Type B pancreatic cell (in vitro differentiated cells): ENCODE measurements at regions not wholly inside any gene's neighbourhood (a gene's known extent, or its start where the extent isn't known, plus 50 kb on each side); places are given as distances from the start of the nearest gene placed in this dataset.
"Not testable (repeated sequence)": the region's sequence is repeated elsewhere in the genome, so short reads cannot be mapped to it uniquely, and the experiment has no call there.

ENCODE experiments used
- DNase-seq: peaks from one replicate; pipeline ENCODE4 v3.0.0; 2021; ENCODE audit warnings: mixed read lengths; ENCODE audit not compliant: unreplicated experiment; ENCODE audit errors: extremely low spot score
- H3K27ac Mint-ChIP-seq: 2 replicates; pipeline ENCODE4 v1.8.0; 2021; ENCODE audit warnings: mild to moderate bottlenecking, mixed read lengths
- H3K27me3 Mint-ChIP-seq: 2 replicates; pipeline ENCODE4 v1.8.0; 2021; ENCODE audit warnings: mixed read lengths
- H3K36me3 Mint-ChIP-seq: 2 replicates; pipeline ENCODE4 v1.8.0; 2021; ENCODE audit warnings: mixed read lengths
- H3K4me1 Mint-ChIP-seq: one replicate; pipeline ENCODE4 v1.8.0; 2021; ENCODE audit warnings: mixed read lengths; ENCODE audit not compliant: unreplicated experiment
- H3K4me3 Mint-ChIP-seq: 2 replicates; pipeline ENCODE4 v1.8.0; 2021; ENCODE audit warnings: mild to moderate bottlenecking, mixed read lengths
- H3K9me3 Mint-ChIP-seq: 2 replicates; pipeline ENCODE4 v1.8.0; 2021; ENCODE audit warnings: mixed read lengths
- TF ChIP-seq, protein P1 (sequence below): fragments of 200-600 bp; sonication (generic); conservative IDR thresholded peaks from 2 replicates; pipeline ENCODE4 v1.5.0; 2021; ENCODE audit warnings: antibody characterized with exemption, mild to moderate bottlenecking

DNA sequence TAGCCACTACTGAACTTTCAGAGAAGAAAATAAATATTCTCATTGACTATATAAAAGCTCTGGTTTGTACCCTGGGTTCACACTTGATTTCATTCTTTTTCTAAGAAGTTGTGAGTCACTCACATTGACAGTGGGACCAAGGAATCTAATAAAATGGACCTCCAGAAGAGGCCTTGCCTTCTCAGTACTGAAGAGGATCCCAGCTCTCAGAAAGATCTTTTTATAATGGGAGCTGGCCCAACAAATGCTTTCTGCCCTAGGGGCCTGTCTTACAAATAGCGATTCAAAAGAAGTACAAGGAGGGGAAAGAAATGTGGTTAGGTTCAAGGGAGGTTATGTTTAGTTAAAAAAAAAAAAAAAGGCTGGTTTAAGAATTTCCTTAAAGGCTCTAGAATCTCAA, 237.9 kb downstream of the ISL1 start:
- Mint-ChIP-seq H3K27me3 (no peaks in the 10 kb centered on the region), H3K4me1 (peaks cover 4% of the 10 kb centered on the region), H3K27ac (no peak overlapping the region), H3K36me3 (no peaks in the 10 kb centered on the region), H3K4me3 (no peak overlapping the region), H3K9me3 (no peaks in the 10 kb centered on the region)
- no peak for DNase-seq
- TF ChIP-seq, protein P1, sequence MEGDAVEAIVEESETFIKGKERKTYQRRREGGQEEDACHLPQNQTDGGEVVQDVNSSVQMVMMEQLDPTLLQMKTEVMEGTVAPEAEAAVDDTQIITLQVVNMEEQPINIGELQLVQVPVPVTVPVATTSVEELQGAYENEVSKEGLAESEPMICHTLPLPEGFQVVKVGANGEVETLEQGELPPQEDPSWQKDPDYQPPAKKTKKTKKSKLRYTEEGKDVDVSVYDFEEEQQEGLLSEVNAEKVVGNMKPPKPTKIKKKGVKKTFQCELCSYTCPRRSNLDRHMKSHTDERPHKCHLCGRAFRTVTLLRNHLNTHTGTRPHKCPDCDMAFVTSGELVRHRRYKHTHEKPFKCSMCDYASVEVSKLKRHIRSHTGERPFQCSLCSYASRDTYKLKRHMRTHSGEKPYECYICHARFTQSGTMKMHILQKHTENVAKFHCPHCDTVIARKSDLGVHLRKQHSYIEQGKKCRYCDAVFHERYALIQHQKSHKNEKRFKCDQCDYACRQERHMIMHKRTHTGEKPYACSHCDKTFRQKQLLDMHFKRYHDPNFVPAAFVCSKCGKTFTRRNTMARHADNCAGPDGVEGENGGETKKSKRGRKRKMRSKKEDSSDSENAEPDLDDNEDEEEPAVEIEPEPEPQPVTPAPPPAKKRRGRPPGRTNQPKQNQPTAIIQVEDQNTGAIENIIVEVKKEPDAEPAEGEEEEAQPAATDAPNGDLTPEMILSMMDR = no peak

DNA sequence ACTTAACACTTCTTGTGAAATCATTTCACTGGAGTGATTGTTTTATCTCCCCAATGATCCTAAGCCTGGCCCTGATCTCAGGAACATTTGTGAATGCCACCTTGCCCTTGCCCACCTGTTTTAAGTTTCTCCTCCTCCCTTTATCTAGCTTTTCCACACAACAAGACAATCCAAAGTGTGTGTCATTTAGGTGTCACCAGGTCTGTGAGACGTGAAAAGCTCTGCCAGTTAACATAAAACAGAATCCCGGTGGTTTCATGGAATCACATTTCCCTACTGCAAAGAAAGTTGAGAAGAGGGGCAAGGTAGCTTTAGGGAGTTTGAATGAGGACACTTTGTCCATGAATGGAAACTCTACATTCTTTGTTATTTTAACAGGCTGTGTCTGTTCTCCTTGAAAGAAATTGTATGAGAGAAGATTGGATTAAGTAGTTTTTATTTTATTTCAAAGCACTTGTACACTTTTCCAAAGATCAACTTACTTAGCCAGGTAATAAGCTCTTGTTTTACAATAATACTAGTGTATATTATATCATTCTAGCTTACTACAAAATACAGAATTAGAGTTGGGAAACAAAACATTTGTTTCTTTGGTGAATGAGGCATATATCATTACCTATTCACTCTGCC, 239.0 kb downstream of the ISL1 start:
- H3K4me1 Mint-ChIP-seq = peaks cover 4% of the 10 kb centered on the region
- no peaks in the 10 kb centered on the region for H3K36me3 Mint-ChIP-seq
- no peaks in the 10 kb centered on the region for H3K27me3 Mint-ChIP-seq
- TF ChIP-seq, protein P1 = no peak
- H3K27ac Mint-ChIP-seq = no peak overlapping the region
- DNase-seq = no peak
- H3K9me3 Mint-ChIP-seq = no peaks in the 10 kb centered on the region
- H3K4me3 Mint-ChIP-seq = no peak overlapping the region

DNA sequence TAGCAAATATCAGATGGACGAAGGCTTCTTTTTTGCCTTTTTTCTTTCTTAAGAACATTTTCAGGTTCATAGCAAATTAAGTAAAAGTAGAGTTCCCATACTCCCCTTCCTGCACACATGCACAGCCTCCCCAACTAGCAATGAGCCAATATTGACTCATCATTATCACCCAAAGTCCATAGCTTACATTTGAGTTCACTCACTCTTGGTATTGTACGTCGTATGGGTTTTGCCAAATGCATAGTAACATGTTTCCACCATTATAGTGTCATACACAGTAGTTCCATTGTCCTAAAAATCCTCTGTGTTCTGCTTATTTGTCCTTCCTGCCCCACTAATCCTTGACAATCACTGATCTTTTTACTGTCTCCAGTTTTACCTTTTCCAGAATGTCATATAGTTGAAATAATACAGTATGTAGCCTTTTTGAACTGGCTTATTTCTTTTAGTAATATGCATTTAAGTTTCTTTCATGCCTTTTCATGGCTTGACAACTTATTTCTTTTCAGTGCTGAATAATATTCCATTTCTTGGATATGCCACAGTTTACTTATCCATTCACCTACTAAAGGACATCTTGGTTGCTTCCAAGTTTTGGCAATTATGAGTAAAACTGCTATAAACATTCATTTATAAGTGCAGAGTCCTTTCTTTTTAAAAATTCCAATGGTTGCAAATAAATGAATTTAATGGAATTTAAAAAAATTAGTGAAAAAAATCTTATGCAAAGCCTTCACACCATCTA, 242.1 kb downstream of the ISL1 start:
- Mint-ChIP-seq H3K4me1 (peaks cover 4% of the 10 kb centered on the region), H3K27me3 (no peaks in the 10 kb centered on the region), H3K27ac (no peak overlapping the region), H3K4me3 (no peak overlapping the region), H3K36me3 (no peaks in the 10 kb centered on the region), H3K9me3 (no peaks in the 10 kb centered on the region)
- no peak for DNase-seq
- TF ChIP-seq, protein P1 = no peak

DNA sequence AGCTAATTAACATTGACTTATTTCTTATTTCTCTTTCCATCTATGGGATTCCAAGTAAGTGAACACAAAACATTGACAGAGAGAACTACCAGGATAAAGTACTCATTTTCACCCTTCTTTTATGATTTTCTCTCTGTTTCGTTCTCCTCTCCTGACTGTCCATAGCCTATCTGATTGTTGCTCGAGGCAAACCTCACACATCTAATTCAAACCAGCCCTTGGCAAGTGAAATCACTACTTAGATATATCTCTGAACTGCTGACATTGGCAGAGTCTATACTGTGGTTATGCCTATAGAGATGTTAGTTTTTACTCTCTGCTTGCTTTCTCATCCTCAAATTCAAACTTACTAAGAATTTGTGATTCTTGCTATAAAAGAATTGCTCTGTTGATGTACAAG, 248.8 kb downstream of the ISL1 start:
- Mint-ChIP-seq H3K27ac (no peak overlapping the region), H3K27me3 (no peaks in the 10 kb centered on the region)
- TF ChIP-seq, protein P1 = no peak

DNA sequence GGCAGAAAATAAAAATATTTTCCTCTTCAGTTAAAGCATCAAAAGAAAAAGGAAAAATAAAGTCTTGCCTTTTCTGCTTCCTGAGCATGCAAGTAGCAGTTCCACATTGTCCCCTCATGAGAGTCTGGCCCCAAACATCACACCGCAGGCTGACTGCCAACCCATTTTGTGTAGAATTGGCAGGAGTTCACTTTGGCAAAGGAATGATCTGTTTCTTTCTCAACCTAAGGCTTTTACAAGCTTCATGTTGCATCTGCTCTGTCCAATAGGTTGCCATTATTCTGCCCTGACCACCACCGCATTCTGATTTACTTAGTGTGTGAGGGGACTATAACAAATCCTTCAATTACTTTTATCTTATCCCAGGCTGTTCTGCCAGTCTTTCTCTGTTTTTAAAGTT, 249.5 kb downstream of the ISL1 start:
- H3K36me3 Mint-ChIP-seq = no peaks in the 10 kb centered on the region
- DNase-seq = no peak
- H3K9me3 Mint-ChIP-seq = peaks cover under 1% of the 10 kb centered on the region
- H3K27ac Mint-ChIP-seq = no peak overlapping the region
- TF ChIP-seq, protein P1 = no peak
- no peaks in the 10 kb centered on the region for H3K4me1 Mint-ChIP-seq
- no peaks in the 10 kb centered on the region for H3K27me3 Mint-ChIP-seq
- no peak overlapping the region for H3K4me3 Mint-ChIP-seq

More for the DNA sequence above, 248.8 kb downstream of the ISL1 start:
- H3K4me1 Mint-ChIP-seq = no peaks in the 10 kb centered on the region
- DNase-seq = no peak
- no peaks in the 10 kb centered on the region for H3K9me3 Mint-ChIP-seq
- no peaks in the 10 kb centered on the region for H3K36me3 Mint-ChIP-seq
- H3K4me3 Mint-ChIP-seq = no peak overlapping the region

DNA sequence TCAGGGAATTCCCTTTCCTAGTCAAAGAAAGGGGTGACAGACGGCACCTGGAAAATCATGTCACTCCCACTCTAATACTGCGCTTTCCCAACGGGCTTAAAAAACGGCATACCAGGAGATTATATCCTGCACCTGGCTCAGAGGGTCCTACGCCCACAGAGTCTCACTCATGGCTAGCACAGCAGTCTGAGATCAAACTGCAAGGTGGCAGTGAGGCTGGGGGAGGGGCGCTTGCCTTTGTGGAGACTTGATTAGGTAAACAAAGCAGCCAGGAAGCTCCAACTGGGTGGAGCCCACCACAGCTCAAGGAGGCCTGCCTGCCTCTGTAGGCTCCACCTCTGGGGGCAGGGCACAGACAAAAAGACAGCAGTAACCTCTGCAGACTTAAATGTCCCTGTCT, 253.7 kb downstream of the ISL1 start:
- not testable (repeated sequence) for H3K27me3 Mint-ChIP-seq, H3K36me3 Mint-ChIP-seq, H3K4me3 Mint-ChIP-seq, H3K27ac Mint-ChIP-seq, H3K9me3 Mint-ChIP-seq, H3K4me1 Mint-ChIP-seq, DNase-seq
